Lower leg skin (tissue), 4 donors: ENCODE measurements at regions not wholly inside any gene's neighbourhood (a gene's known extent, or its start where the extent isn't known, plus 50 kb on each side); places are given as distances from the start of the nearest gene placed in this dataset.

Source experiments
- DNase-seq, 2 donors: peaks; one replicate each; pipeline ENCODE4 v3.0.0-alpha.2; 2019; ENCODE audit warnings: low spot score in 2 of 2
- H3K4me3 ChIP-seq: fragments of 200-600 bp; sonication (generic); 2 replicates; pipeline ENCODE4 v1.5.1; 2017; ENCODE audit warnings: mild to moderate bottlenecking, low read depth; ENCODE audit not compliant: poor library complexity, severe bottlenecking
- CTCF ChIP-seq, 3 donors: fragments of 450-650 bp; IDR thresholded peaks; one replicate each; pipeline ENCODE4 v1.5.1; 2016; ENCODE audit warnings: antibody characterized with exemption in 3 of 3, mild to moderate bottlenecking in 3 of 3, moderate library complexity in 2 of 3
- POLR2A ChIP-seq, 2 donors: fragments of 450-650 bp; IDR thresholded peaks; one replicate each; pipeline ENCODE4 v1.6.1; 2016 to 2017; ENCODE audit warnings: antibody characterized with exemption in 2 of 2, mild to moderate bottlenecking in 1 of 2, moderate library complexity in 1 of 2
- WGBS, 2 donors: methylation state at CpG; one replicate each; pipeline ENCODE4 v1.1.5; 2018; 5-methylcytosine and 5-hydroxymethylcytosine counted together
- intact Hi-C: fragments of 100-400 bp; cut with DNase I; formaldehyde crosslinking; loops from one replicate; pipeline ENCODE4 v1.15.0; 2023; ENCODE audit warnings: low total_unique reads

GRCh38 chr1:57996400-57996799 is 550.1 kb downstream of the OMA1 start:
- intact Hi-C loops: no loop called here
- H3K4me3 ChIP-seq: no peak overlapping the region
- 51 to 61% methylated on average over 2 of the region's 2 CpGs for WGBS, 2 donors
- DNase-seq: no peak
- TF ChIP-seq CTCF (IDR thresholded peaks at IDR 0.05) (no peak), POLR2A (IDR thresholded peaks at IDR 0.05) (no peak)

GRCh38 chr1:57991289-57991688 is 555.2 kb downstream of the OMA1 start:
- 90 to 95% methylated on average over 7 of the region's 7 CpGs for WGBS, 2 donors
- no peak for DNase-seq
- intact Hi-C loops: no loop called here
- H3K4me3 ChIP-seq: no peak overlapping the region
- TF ChIP-seq CTCF (IDR thresholded peaks at IDR 0.05) (no peak), POLR2A (IDR thresholded peaks at IDR 0.05) (no peak)

GRCh38 chr1:57989877-57990276 is 556.6 kb downstream of the OMA1 start:
- H3K4me3 ChIP-seq: no peak overlapping the region
- 70 to 80% methylated on average over 1 of the region's 1 CpG for WGBS, 2 donors
- no peak for DNase-seq
- intact Hi-C loops: no loop called here
- TF ChIP-seq CTCF (IDR thresholded peaks at IDR 0.05) (no peak), POLR2A (IDR thresholded peaks at IDR 0.05) (no peak)

DNA sequence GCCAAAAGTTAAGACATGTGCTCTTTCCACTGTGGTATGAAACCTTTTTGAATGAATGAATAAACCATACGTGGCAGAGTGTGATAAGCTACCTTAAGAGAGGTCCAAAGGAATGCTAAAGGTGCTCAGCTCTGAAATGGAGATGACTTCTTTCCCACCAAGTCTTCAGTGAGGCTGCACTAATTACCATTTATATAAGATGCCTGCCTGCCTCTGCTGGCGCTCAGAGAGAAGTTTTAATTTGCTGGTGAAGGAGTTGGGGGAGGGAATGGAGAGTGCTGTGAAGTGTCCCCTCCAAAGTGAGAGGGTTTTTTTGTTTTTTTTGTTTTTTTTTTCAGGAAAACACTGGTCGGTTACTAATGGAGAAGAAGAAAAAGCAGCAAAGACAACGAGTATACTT is 559.0 kb downstream of the OMA1 start:
- WGBS, 2 donors: 54 to 55% methylated on average over 4 of the region's 4 CpGs
- DNase-seq: no peak
- no peak for TF ChIP-seq POLR2A (IDR thresholded peaks at IDR 0.05)
- TF ChIP-seq CTCF (IDR thresholded peaks at IDR 0.05): no peak
- intact Hi-C loops: no loop called here
- no peak overlapping the region for H3K4me3 ChIP-seq

- intact Hi-C loops: no loop called here
- no peak for TF ChIP-seq POLR2A (IDR thresholded peaks at IDR 0.05)
- TF ChIP-seq CTCF (IDR thresholded peaks at IDR 0.05): no peak
- no peak overlapping the region for H3K4me3 ChIP-seq
- no peak for DNase-seq
- WGBS, 2 donors: 53 to 57% methylated on average over 5 of the region's 5 CpGs
Observed at GRCh38 chr1:57986432-57986831, 560.1 kb downstream of the OMA1 start.

DNA sequence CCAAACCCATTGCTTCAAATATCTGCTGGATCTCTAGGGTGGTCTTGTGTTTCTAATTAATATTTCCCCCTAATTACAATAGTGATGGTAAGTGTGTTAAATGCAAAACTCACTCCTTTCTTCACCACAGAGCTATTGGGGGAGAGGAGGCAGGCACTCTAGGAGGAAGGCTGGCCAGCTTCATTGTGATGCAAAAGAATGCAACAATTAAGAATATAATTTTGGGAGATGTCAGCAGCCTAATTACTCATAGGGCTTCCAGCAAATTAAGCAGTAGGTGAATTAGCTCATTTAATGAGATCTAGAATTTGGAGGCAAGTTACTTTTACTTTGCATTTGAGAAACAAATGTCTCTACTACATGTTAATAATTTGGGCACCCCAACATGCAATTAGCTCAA is 560.4 kb upstream of the DAB1 start:
- no peak overlapping the region for H3K4me3 ChIP-seq
- intact Hi-C loops: no loop called here
- no peak for DNase-seq
- TF ChIP-seq POLR2A (IDR thresholded peaks at IDR 0.05) (no peak), CTCF (IDR thresholded peaks at IDR 0.05) (no peak)
